ENCODE measurements at regions not wholly inside any gene's neighbourhood (a gene's known extent, or its start where the extent isn't known, plus 50 kb on each side); places are given as distances from the start of the nearest gene placed in this dataset.

- no peak overlapping the region for H3K4me3 ChIP-seq (ENCODE audit: low read depth, low read length)
- TF ChIP-seq, protein P1, sequence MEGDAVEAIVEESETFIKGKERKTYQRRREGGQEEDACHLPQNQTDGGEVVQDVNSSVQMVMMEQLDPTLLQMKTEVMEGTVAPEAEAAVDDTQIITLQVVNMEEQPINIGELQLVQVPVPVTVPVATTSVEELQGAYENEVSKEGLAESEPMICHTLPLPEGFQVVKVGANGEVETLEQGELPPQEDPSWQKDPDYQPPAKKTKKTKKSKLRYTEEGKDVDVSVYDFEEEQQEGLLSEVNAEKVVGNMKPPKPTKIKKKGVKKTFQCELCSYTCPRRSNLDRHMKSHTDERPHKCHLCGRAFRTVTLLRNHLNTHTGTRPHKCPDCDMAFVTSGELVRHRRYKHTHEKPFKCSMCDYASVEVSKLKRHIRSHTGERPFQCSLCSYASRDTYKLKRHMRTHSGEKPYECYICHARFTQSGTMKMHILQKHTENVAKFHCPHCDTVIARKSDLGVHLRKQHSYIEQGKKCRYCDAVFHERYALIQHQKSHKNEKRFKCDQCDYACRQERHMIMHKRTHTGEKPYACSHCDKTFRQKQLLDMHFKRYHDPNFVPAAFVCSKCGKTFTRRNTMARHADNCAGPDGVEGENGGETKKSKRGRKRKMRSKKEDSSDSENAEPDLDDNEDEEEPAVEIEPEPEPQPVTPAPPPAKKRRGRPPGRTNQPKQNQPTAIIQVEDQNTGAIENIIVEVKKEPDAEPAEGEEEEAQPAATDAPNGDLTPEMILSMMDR (conservative IDR thresholded peaks at IDR 0.05; ENCODE audit: low read depth, low read length) = no peak
- DNase-seq (ENCODE audit: low read depth) = no peak
These were observed 216.8 kb downstream of the ENGASE start for GRCh38 chr17:79291391-79291790.

DNA sequence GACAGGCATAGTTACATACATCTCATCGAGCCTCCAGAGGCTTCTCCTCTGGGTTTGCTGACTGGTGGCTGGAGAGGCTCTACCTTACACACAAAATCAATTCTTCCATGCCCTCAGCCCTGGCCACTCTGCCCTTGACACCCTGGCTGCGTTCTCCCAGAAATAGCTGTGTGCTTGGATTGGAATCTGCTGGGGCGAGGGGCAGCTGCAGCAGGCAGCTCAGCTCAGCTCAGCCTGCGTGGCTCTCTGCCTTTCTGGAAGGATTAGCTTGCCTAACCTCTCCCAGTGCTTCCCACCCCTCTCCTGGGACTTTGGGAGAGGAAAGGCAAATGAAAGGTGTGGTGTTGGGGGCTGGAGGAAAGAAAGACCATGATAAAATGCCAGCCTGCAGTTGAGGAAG lies 216.1 kb downstream of the ENGASE start:
- H3K4me3 ChIP-seq (ENCODE audit: low read depth, low read length) = no peak overlapping the region
- TF ChIP-seq, protein P1 (conservative IDR thresholded peaks at IDR 0.05; ENCODE audit: low read depth, low read length) = no peak
- no peak for DNase-seq (ENCODE audit: low read depth)

GRCh38 chr17:79288950-79289349 lies 214.3 kb downstream of the ENGASE start:
- no peak overlapping the region for H3K4me3 ChIP-seq (ENCODE audit: low read depth, low read length)

DNA sequence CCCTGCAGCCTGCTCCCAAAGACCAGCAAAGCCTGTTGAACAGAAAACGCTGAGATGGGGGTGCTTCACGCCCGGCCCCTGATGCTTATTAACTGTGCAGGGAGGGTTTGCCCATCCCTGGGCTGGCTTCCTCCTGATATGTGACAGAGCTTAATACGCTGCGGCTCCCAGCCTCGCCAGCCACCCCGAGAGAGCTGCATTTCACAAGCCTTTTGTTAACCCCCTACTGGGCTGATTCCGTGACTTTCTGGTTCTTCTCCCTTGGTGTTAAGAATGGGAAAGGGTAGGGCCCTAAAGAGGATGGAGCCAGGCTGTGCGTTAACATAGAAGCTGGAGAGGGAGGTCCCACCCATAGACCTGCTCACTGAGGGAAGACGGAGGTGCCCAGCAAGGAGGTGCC lies 211.8 kb downstream of the ENGASE start:
- TF ChIP-seq, protein P1 (conservative IDR thresholded peaks at IDR 0.05; ENCODE audit: low read depth, low read length) = no peak
- no peak for DNase-seq (ENCODE audit: low read depth)
- no peak overlapping the region for H3K4me3 ChIP-seq (ENCODE audit: low read depth, low read length)

More at GRCh38 chr17:79288950-79289349, 214.3 kb downstream of the ENGASE start:
- no peak for DNase-seq (ENCODE audit: low read depth)
- TF ChIP-seq, protein P1 (conservative IDR thresholded peaks at IDR 0.05; ENCODE audit: low read depth, low read length) = no peak

- H3K4me3 ChIP-seq (ENCODE audit: low read depth, low read length) = no peak overlapping the region
- no peak for DNase-seq (ENCODE audit: low read depth)
These were observed 211.3 kb downstream of the ENGASE start for GRCh38 chr17:79285973-79286372.

DNA sequence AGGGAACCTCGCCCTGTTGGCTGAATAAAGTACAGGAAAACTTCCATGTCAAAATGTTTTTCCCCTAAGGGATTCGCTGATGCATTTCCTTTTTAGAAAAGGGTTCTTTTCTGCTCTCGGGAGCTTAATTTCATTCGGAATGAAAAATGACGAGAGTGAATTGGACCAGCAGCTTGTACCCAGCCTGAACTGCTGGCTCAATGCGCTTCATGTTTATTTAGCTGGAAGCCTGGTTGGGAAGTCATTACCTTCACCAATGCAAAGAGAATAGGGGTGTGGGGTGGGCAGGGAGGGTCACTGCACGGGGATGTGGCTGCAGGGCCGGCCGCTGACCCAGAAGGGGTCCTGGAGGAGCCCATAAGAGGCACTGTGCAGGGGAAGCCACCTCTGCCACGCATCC lies 207.7 kb downstream of the ENGASE start:
- TF ChIP-seq, protein P1 (conservative IDR thresholded peaks at IDR 0.05; ENCODE audit: low read depth, low read length) = no peak
- DNase-seq (ENCODE audit: low read depth) = no peak
- H3K4me3 ChIP-seq (ENCODE audit: low read depth, low read length) = no peak overlapping the region

More at GRCh38 chr17:79285973-79286372, 211.3 kb downstream of the ENGASE start:
- TF ChIP-seq, protein P1 (conservative IDR thresholded peaks at IDR 0.05; ENCODE audit: low read depth, low read length) = no peak

DNA sequence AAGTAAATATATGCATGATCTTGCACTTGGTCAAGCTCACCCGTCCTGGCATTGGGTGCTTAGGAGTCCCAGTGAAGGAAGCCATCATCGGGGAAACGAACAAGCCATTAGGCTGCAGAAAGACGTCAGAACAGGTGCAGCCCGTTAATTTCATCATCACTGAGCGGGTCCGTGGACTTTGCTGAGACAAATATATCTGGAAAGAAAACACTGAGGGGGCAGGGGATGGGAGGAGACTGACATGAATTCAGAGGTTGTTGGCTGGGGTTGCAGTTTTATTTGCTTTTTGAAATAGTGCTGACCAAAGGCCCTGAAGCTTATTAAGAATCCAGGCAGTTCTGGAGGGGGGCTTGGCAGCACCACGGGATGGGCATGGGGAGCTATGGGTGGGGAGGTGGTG lies 207.2 kb downstream of the ENGASE start:
- TF ChIP-seq, protein P1 (conservative IDR thresholded peaks at IDR 0.05; ENCODE audit: low read depth, low read length) = no peak
- H3K4me3 ChIP-seq (ENCODE audit: low read depth, low read length) = no peak overlapping the region
- DNase-seq (ENCODE audit: low read depth) = no peak

Data from epithelial cell of proximal tubule (primary cell).